WTC11 (cell line): ENCODE measurements at regions not wholly inside any gene's neighbourhood (a gene's known extent, or its start where the extent isn't known, plus 50 kb on each side); places are given as distances from the start of the nearest gene placed in this dataset.

Experiments used
- ARID4B ChIP-seq: sonication (generic); formaldehyde crosslinking; IDR thresholded peaks from 2 replicates; pipeline ENCODE4 v1.8.0; 2023; ENCODE audit warnings: missing genetic modification reagents, mild to moderate bottlenecking, borderline replicate concordance
- ATF6 ChIP-seq: sonication (generic); formaldehyde crosslinking; IDR thresholded peaks from 2 replicates; pipeline ENCODE4 v1.8.1; 2023; ENCODE audit warnings: mild to moderate bottlenecking, missing genetic modification reagents
- CTCF ChIP-seq: fragments of 200-600 bp; IDR thresholded peaks from 2 replicates; pipeline ENCODE4 v1.8.0; 2022; ENCODE audit warnings: antibody characterized with exemption
- ETV6 ChIP-seq: sonication (generic); formaldehyde crosslinking; IDR thresholded peaks from 2 replicates; pipeline ENCODE4 v1.8.1; 2022; ENCODE audit warnings: mild to moderate bottlenecking, missing genetic modification reagents
- MLX ChIP-seq: sonication (generic); formaldehyde crosslinking; IDR thresholded peaks from 2 replicates; pipeline ENCODE4 v1.8.1; 2023; ENCODE audit warnings: mild to moderate bottlenecking, missing genetic modification reagents, moderate library complexity
- NR3C1 ChIP-seq: sonication (generic); formaldehyde crosslinking; conservative IDR thresholded peaks from 2 replicates; pipeline ENCODE4 v1.8.1; 2023; ENCODE audit warnings: low read depth, mild to moderate bottlenecking, missing genetic modification reagents
- RELA ChIP-seq: sonication (generic); formaldehyde crosslinking; IDR thresholded peaks from 2 replicates; pipeline ENCODE4 v1.8.1; 2022; ENCODE audit warnings: missing genetic modification reagents, mild to moderate bottlenecking, borderline replicate concordance
- SMAD4 ChIP-seq: sonication (generic); formaldehyde crosslinking; IDR thresholded peaks from 2 replicates; pipeline ENCODE4 v1.8.0; 2022; ENCODE audit warnings: mild to moderate bottlenecking, missing genetic modification reagents
- USF2 ChIP-seq: sonication (generic); formaldehyde crosslinking; IDR thresholded peaks from 2 replicates; pipeline ENCODE4 v1.8.1; 2023; ENCODE audit warnings: mild to moderate bottlenecking, missing genetic modification reagents, moderate library complexity
- ZBTB43 ChIP-seq: sonication (generic); formaldehyde crosslinking; IDR thresholded peaks from 2 replicates; pipeline ENCODE4 v1.8.1; 2023; ENCODE audit warnings: mild to moderate bottlenecking, missing genetic modification reagents

GRCh38 chr5:4230471-4230785 is 634.8 kb downstream of the IRX1 start:
- TF ChIP-seq CTCF: no peak
- no peak for TF ChIP-seq ATF6
- TF ChIP-seq USF2 (CRISPR knock-in tag): no peak
- no peak for TF ChIP-seq NR3C1
- TF ChIP-seq ZBTB43 (CRISPR knock-in tag): no peak
- no peak for TF ChIP-seq MLX (CRISPR knock-in tag)
- no peak for TF ChIP-seq ETV6 (CRISPR knock-in tag)
- TF ChIP-seq SMAD4 (CRISPR knock-in tag): no peak
- TF ChIP-seq ARID4B (CRISPR knock-in tag): no peak
- TF ChIP-seq RELA: no peak
